ENCODE measurements at regions not wholly inside any gene's neighbourhood (a gene's known extent, or its start where the extent isn't known, plus 50 kb on each side); places are given as distances from the start of the nearest gene placed in this dataset.

GRCh38 chr4:129474698-129475097 is 378.7 kb downstream of the C4orf33 start:
- H2AFZ ChIP-seq (ENCODE audit: low read depth, low read length), result no peak overlapping the region
- no peak overlapping the region for H3K4me2 ChIP-seq (ENCODE audit: low read length)
- no peaks in the 10 kb centered on the region for H3K4me1 ChIP-seq (ENCODE audit: low read length)
- no peaks in the 10 kb centered on the region for H3K9me3 ChIP-seq (ENCODE audit: insufficient read depth, low read length)
- H3K79me2 ChIP-seq (ENCODE audit: low read length), result no peaks in the 10 kb centered on the region
- H3K4me3 ChIP-seq (ENCODE audit: low read length), result no peak overlapping the region
- H3K27ac ChIP-seq (ENCODE audit: low read length), result no peak overlapping the region
- H3K27me3 ChIP-seq (ENCODE audit: low read depth, low read length), result no peaks in the 10 kb centered on the region
- H3K9ac ChIP-seq (ENCODE audit: low read length), result no peak overlapping the region
- no peaks in the 10 kb centered on the region for H4K20me1 ChIP-seq (ENCODE audit: insufficient read depth, low read length)
- no peaks in the 10 kb centered on the region for H3K36me3 ChIP-seq (replicated peaks; ENCODE audit: low read depth, low read length)
- TF ChIP-seq, protein P1, sequence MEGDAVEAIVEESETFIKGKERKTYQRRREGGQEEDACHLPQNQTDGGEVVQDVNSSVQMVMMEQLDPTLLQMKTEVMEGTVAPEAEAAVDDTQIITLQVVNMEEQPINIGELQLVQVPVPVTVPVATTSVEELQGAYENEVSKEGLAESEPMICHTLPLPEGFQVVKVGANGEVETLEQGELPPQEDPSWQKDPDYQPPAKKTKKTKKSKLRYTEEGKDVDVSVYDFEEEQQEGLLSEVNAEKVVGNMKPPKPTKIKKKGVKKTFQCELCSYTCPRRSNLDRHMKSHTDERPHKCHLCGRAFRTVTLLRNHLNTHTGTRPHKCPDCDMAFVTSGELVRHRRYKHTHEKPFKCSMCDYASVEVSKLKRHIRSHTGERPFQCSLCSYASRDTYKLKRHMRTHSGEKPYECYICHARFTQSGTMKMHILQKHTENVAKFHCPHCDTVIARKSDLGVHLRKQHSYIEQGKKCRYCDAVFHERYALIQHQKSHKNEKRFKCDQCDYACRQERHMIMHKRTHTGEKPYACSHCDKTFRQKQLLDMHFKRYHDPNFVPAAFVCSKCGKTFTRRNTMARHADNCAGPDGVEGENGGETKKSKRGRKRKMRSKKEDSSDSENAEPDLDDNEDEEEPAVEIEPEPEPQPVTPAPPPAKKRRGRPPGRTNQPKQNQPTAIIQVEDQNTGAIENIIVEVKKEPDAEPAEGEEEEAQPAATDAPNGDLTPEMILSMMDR (IDR thresholded peaks at IDR 0.05; ENCODE audit: low read depth, low read length), result no peak
- no peak for TF ChIP-seq EZH2phosphoT487 (IDR thresholded peaks at IDR 0.05; ENCODE audit: low read depth)

- Histone ChIP-seq H3K4me1 (ENCODE audit: low read length) (peaks cover 6% of the 10 kb centered on the region), H3K4me2 (ENCODE audit: low read length) (no peak overlapping the region), H3K27me3 (ENCODE audit: low read depth, low read length) (no peaks in the 10 kb centered on the region), H3K79me2 (ENCODE audit: low read length) (no peaks in the 10 kb centered on the region), H3K4me3 (ENCODE audit: low read length) (no peak overlapping the region), H4K20me1 (ENCODE audit: insufficient read depth, low read length) (no peaks in the 10 kb centered on the region), H3K27ac (ENCODE audit: low read length) (no peak overlapping the region), H2AFZ (ENCODE audit: low read depth, low read length) (no peak overlapping the region), H3K9me3 (ENCODE audit: insufficient read depth, low read length) (no peaks in the 10 kb centered on the region), H3K36me3 (replicated peaks; ENCODE audit: low read depth, low read length) (no peaks in the 10 kb centered on the region), H3K9ac (ENCODE audit: low read length) (no peak overlapping the region)
- TF ChIP-seq, protein P1 (IDR thresholded peaks at IDR 0.05; ENCODE audit: low read depth, low read length), result no peak
- TF ChIP-seq EZH2phosphoT487 (IDR thresholded peaks at IDR 0.05; ENCODE audit: low read depth), result no peak
Measured at GRCh38 chr4:129481107-129481506, 385.2 kb downstream of the C4orf33 start.

GRCh38 chr4:129488427-129488826 is 392.5 kb downstream of the C4orf33 start:
- Histone ChIP-seq H3K27ac (ENCODE audit: low read length) (no peak overlapping the region), H3K9me3 (ENCODE audit: insufficient read depth, low read length) (no peaks in the 10 kb centered on the region), H3K9ac (ENCODE audit: low read length) (no peak overlapping the region), H2AFZ (ENCODE audit: low read depth, low read length) (no peak overlapping the region), H3K4me1 (ENCODE audit: low read length) (peaks cover 11% of the 10 kb centered on the region), H3K27me3 (ENCODE audit: low read depth, low read length) (no peaks in the 10 kb centered on the region), H3K79me2 (ENCODE audit: low read length) (no peaks in the 10 kb centered on the region), H3K4me2 (ENCODE audit: low read length) (no peak overlapping the region), H4K20me1 (ENCODE audit: insufficient read depth, low read length) (no peaks in the 10 kb centered on the region), H3K36me3 (replicated peaks; ENCODE audit: low read depth, low read length) (no peaks in the 10 kb centered on the region), H3K4me3 (ENCODE audit: low read length) (no peak overlapping the region)
- TF ChIP-seq, protein P1 (IDR thresholded peaks at IDR 0.05; ENCODE audit: low read depth, low read length), result no peak
- TF ChIP-seq EZH2phosphoT487 (IDR thresholded peaks at IDR 0.05; ENCODE audit: low read depth), result no peak

DNA sequence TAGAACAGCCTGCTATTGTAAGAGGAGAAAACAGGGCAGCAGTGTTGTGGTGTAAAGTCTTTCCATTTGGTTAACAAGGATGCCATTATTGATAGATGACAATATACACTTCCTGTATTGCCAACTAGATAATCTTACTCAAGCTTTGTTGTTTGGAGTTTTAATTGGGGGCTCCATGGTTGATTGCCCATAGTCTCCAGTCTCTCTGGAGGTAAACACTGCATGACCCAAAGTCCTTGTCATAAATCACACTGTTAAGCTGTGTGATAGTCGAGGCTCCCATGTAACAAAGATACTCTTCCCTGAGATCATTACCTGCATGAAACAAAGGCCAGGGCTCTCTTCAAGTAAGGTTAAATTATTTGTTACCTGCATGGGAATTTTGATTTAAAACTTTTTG is 394.6 kb downstream of the C4orf33 start:
- Histone ChIP-seq H2AFZ (ENCODE audit: low read depth, low read length) (no peak overlapping the region), H3K27ac (ENCODE audit: low read length) (no peak overlapping the region), H4K20me1 (ENCODE audit: insufficient read depth, low read length) (no peaks in the 10 kb centered on the region), H3K9ac (ENCODE audit: low read length) (no peak overlapping the region), H3K9me3 (ENCODE audit: insufficient read depth, low read length) (no peaks in the 10 kb centered on the region), H3K27me3 (ENCODE audit: low read depth, low read length) (no peaks in the 10 kb centered on the region), H3K36me3 (replicated peaks; ENCODE audit: low read depth, low read length) (no peaks in the 10 kb centered on the region), H3K4me3 (ENCODE audit: low read length) (no peak overlapping the region), H3K4me2 (ENCODE audit: low read length) (no peak overlapping the region), H3K79me2 (ENCODE audit: low read length) (no peaks in the 10 kb centered on the region), H3K4me1 (ENCODE audit: low read length) (peaks cover 5% of the 10 kb centered on the region; the same call in 1 of the 2 replicates)
- TF ChIP-seq EZH2phosphoT487 (IDR thresholded peaks at IDR 0.05; ENCODE audit: low read depth), result no peak
- TF ChIP-seq, protein P1 (IDR thresholded peaks at IDR 0.05; ENCODE audit: low read depth, low read length), result no peak

Measured in OCI-LY3 (cell line).